ENCODE measurements at regions not wholly inside any gene's neighbourhood (a gene's known extent, or its start where the extent isn't known, plus 50 kb on each side); places are given as distances from the start of the nearest gene placed in this dataset.

- Histone ChIP-seq H3K4me3 (ENCODE audit: low read depth in 1 of 5, low read length in 5 of 5) (no peak overlapping the region), H3K9ac (ENCODE audit: low read length in 5 of 5) (no peak overlapping the region), H3K27me3 (ENCODE audit: control insufficient read depth in 5 of 5, insufficient read depth in 4 of 5, low read length in 5 of 5) (peaks cover 0 to 5% (median 0%) of the 10 kb centered on the region in 5 donors)
These were observed 132.4 kb upstream of the RAB6C start for GRCh38 chr2:129847043-129847442.

GRCh38 chr2:129849559-129850160, 129.8 kb upstream of the RAB6C start:
- Histone ChIP-seq H3K36me3 (ENCODE audit: control insufficient read depth in 5 of 5, insufficient read depth in 5 of 5, low read length in 5 of 5) (no peaks in the 10 kb centered on the region), H3K9ac (ENCODE audit: low read length in 5 of 5) (peak overlapping the region in 1 of 5 donors; percentile 11), H3K27me3 (ENCODE audit: control insufficient read depth in 5 of 5, insufficient read depth in 4 of 5, low read length in 5 of 5) (peaks cover 0 to 5% (median 0%) of the 10 kb centered on the region in 5 donors), H3K4me1 (ENCODE audit: control insufficient read depth in 5 of 5, insufficient read depth in 5 of 5, low read length in 5 of 5) (no peaks in the 10 kb centered on the region), H3K27ac (ENCODE audit: low read depth, low read length) (no peak overlapping the region), H3K9me3 (ENCODE audit: control insufficient read depth in 5 of 5, low read length in 5 of 5) (no peaks in the 10 kb centered on the region), H3K4me3 (ENCODE audit: low read depth in 1 of 5, low read length in 5 of 5) (no peak overlapping the region)

More at GRCh38 chr2:129847043-129847442, 132.4 kb upstream of the RAB6C start:
- Histone ChIP-seq H3K9me3 (ENCODE audit: control insufficient read depth in 5 of 5, low read length in 5 of 5) (no peaks in the 10 kb centered on the region), H3K36me3 (ENCODE audit: control insufficient read depth in 5 of 5, insufficient read depth in 5 of 5, low read length in 5 of 5) (no peaks in the 10 kb centered on the region), H3K27ac (ENCODE audit: low read depth, low read length) (no peak overlapping the region), H3K4me1 (ENCODE audit: control insufficient read depth in 5 of 5, insufficient read depth in 5 of 5, low read length in 5 of 5) (no peaks in the 10 kb centered on the region)

DNA sequence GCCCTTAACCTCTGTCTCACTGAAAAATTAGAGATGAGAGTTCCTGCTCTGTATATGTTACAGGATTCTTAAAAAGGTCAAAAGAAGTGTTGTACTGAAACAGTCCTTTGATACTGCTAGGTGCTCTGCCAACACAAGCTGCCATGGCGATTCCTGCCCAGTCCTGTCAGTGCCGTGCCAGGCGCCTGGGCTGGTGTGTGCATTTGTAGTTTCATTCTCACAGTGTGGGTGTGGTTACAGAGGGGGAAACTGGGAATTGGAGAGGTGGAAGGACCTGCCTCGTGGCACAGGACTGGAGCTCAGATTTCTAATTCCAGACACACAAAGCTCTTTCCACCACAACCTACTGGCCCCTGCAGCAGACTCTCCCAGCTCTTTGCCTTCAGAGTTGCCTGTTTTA, 122.3 kb upstream of the RAB6C start:
- H3K9me3 ChIP-seq (ENCODE audit: control insufficient read depth in 5 of 5, low read length in 5 of 5), result no peaks in the 10 kb centered on the region
- no peak overlapping the region for H3K9ac ChIP-seq (ENCODE audit: low read length in 5 of 5)

GRCh38 chr2:129859175-129859574, 120.3 kb upstream of the RAB6C start:
- Histone ChIP-seq H3K4me3 (ENCODE audit: low read depth in 1 of 5, low read length in 5 of 5) (no peak overlapping the region), H3K27ac (ENCODE audit: low read depth, low read length) (no peak overlapping the region), H3K36me3 (ENCODE audit: control insufficient read depth in 5 of 5, insufficient read depth in 5 of 5, low read length in 5 of 5) (no peaks in the 10 kb centered on the region), H3K27me3 (ENCODE audit: control insufficient read depth in 5 of 5, insufficient read depth in 4 of 5, low read length in 5 of 5) (peaks cover 0 to 9% (median 5%) of the 10 kb centered on the region in 5 donors), H3K4me1 (ENCODE audit: control insufficient read depth in 5 of 5, insufficient read depth in 5 of 5, low read length in 5 of 5) (no peaks in the 10 kb centered on the region), H3K9ac (ENCODE audit: low read length in 5 of 5) (no peak overlapping the region), H3K9me3 (ENCODE audit: control insufficient read depth in 5 of 5, low read length in 5 of 5) (no peaks in the 10 kb centered on the region)

More for the DNA sequence above, 122.3 kb upstream of the RAB6C start:
- Histone ChIP-seq H3K4me1 (ENCODE audit: control insufficient read depth in 5 of 5, insufficient read depth in 5 of 5, low read length in 5 of 5) (no peaks in the 10 kb centered on the region), H3K27ac (ENCODE audit: low read depth, low read length) (no peak overlapping the region), H3K36me3 (ENCODE audit: control insufficient read depth in 5 of 5, insufficient read depth in 5 of 5, low read length in 5 of 5) (no peaks in the 10 kb centered on the region), H3K4me3 (ENCODE audit: low read depth in 1 of 5, low read length in 5 of 5) (no peak overlapping the region), H3K27me3 (ENCODE audit: control insufficient read depth in 5 of 5, insufficient read depth in 4 of 5, low read length in 5 of 5) (peaks cover 0 to 9% (median 5%) of the 10 kb centered on the region in 5 donors)

DNA sequence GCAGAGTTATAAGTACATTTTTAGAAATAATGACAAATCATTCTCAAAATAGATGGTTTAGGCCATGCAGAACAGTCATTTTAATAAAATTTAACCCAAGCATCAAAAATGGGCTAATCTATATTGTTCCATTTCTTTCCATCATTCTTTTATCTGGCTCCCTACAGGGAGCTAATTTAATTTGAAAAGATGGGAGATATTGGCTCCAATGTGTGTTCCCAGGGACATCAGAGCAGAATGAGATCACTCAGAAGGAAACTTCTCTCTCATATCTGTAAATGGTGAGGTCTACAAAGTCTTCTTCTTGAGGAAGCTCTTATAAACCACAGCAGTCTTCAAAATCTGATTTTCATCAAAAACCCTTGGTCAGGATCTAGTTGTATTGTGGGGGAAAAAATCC, 119.4 kb upstream of the RAB6C start:
- Histone ChIP-seq H3K36me3 (ENCODE audit: control insufficient read depth in 5 of 5, insufficient read depth in 5 of 5, low read length in 5 of 5) (no peaks in the 10 kb centered on the region), H3K27ac (ENCODE audit: low read depth, low read length) (no peak overlapping the region), H3K4me1 (ENCODE audit: control insufficient read depth in 5 of 5, insufficient read depth in 5 of 5, low read length in 5 of 5) (no peaks in the 10 kb centered on the region), H3K9ac (ENCODE audit: low read length in 5 of 5) (no peak overlapping the region), H3K27me3 (ENCODE audit: control insufficient read depth in 5 of 5, insufficient read depth in 4 of 5, low read length in 5 of 5) (peaks cover 0 to 9% (median 5%) of the 10 kb centered on the region in 5 donors), H3K4me3 (ENCODE audit: low read depth in 1 of 5, low read length in 5 of 5) (no peak overlapping the region), H3K9me3 (ENCODE audit: control insufficient read depth in 5 of 5, low read length in 5 of 5) (no peaks in the 10 kb centered on the region)

DNA sequence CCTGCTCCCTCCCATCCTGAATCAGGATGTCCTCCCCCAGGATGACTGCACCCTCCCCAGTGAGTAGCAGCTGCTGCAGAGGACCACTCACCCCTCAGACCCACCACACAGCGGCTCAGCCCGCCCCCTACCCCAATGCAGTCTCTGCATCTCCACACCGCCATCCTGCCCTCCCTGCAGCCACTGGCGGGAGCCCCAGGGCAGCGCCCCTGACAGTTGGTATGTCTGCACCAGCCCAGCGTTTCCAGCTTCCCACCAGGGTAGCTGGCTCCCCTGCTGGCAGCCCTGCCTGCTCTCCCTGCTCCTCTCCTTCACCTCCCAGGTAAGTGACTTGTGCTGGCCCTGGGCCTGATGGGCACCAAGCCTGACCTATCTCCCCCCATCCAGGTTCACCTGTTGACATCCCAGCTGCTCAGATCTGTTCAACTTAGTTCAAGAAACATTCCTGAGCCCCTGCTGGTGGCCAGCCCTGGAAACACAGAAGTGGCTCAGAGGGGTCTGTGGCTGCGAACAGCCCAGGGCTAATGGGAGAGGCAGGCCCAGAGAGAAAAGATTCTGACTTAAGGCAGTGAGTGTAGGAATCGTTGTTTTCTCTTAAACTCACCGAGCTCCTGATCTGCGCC, 117.7 kb upstream of the RAB6C start:
- H3K36me3 ChIP-seq (ENCODE audit: control insufficient read depth in 5 of 5, insufficient read depth in 5 of 5, low read length in 5 of 5), result no peaks in the 10 kb centered on the region
- H3K27ac ChIP-seq (ENCODE audit: low read depth, low read length), result no peak overlapping the region
- no peaks in the 10 kb centered on the region for H3K4me1 ChIP-seq (ENCODE audit: control insufficient read depth in 5 of 5, insufficient read depth in 5 of 5, low read length in 5 of 5)
- no peak overlapping the region for H3K4me3 ChIP-seq (ENCODE audit: low read depth in 1 of 5, low read length in 5 of 5)
- H3K27me3 ChIP-seq (ENCODE audit: control insufficient read depth in 5 of 5, insufficient read depth in 4 of 5, low read length in 5 of 5), result peaks cover 0 to 9% (median 5%) of the 10 kb centered on the region in 5 donors
- no peaks in the 10 kb centered on the region for H3K9me3 ChIP-seq (ENCODE audit: control insufficient read depth in 5 of 5, low read length in 5 of 5)
- no peak overlapping the region for H3K9ac ChIP-seq (ENCODE audit: low read length in 5 of 5)

DNA sequence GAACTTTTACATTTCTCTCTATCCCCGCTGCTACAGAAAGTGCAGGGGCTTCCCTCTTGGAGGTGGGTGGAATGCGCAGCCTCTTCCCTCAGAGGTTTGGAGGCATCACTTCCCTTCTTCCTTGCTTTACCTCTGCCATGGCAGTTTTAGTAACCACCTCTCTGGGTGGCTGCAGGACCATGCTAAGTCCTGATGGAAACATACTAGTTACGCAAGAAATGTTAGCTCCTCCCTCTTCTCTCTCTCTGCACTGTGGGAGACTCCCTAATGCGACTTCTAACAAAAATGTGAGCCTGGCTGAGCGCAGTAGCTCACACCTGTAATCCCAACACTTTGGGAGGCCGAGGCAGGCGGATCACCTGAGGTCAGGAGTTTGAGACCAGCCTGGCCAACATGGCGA, 116.8 kb upstream of the RAB6C start:
- Histone ChIP-seq H3K36me3 (ENCODE audit: control insufficient read depth in 5 of 5, insufficient read depth in 5 of 5, low read length in 5 of 5) (no peaks in the 10 kb centered on the region), H3K4me1 (ENCODE audit: control insufficient read depth in 5 of 5, insufficient read depth in 5 of 5, low read length in 5 of 5) (no peaks in the 10 kb centered on the region), H3K4me3 (ENCODE audit: low read depth in 1 of 5, low read length in 5 of 5) (no peak overlapping the region), H3K9me3 (ENCODE audit: control insufficient read depth in 5 of 5, low read length in 5 of 5) (no peaks in the 10 kb centered on the region), H3K27me3 (ENCODE audit: control insufficient read depth in 5 of 5, insufficient read depth in 4 of 5, low read length in 5 of 5) (peaks cover 0 to 9% (median 5%) of the 10 kb centered on the region in 5 donors), H3K9ac (ENCODE audit: low read length in 5 of 5) (no peak overlapping the region), H3K27ac (ENCODE audit: low read depth, low read length) (no peak overlapping the region)

DNA sequence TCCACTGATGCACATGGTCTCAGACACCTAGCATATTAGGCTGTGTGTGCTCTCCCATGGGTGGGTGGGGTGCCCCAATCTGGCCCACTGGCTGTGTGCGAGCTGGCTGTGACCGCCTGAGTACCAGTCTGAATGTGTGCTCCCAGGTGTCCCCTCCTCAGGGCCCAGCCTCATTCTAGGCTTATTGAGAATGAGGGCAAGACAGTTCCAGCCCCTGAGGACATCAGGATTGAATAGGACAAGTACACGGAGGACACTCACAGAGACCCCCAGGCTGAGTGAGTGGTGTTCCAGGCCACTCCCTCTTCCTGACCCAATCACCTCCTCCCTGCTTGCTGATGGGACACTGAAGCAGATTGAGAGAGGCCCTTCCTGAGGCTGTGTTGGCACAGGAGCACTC, 116.1 kb upstream of the RAB6C start:
- no peak overlapping the region for H3K9ac ChIP-seq (ENCODE audit: low read length in 5 of 5)
- H3K4me3 ChIP-seq (ENCODE audit: low read depth in 1 of 5, low read length in 5 of 5), result no peak overlapping the region
- H3K4me1 ChIP-seq (ENCODE audit: control insufficient read depth in 5 of 5, insufficient read depth in 5 of 5, low read length in 5 of 5), result no peaks in the 10 kb centered on the region
- no peaks in the 10 kb centered on the region for H3K36me3 ChIP-seq (ENCODE audit: control insufficient read depth in 5 of 5, insufficient read depth in 5 of 5, low read length in 5 of 5)
- H3K9me3 ChIP-seq (ENCODE audit: control insufficient read depth in 5 of 5, low read length in 5 of 5), result no peaks in the 10 kb centered on the region
- peaks cover 0 to 8% (median 2%) of the 10 kb centered on the region in 5 donors for H3K27me3 ChIP-seq (ENCODE audit: control insufficient read depth in 5 of 5, insufficient read depth in 4 of 5, low read length in 5 of 5)
- no peak overlapping the region for H3K27ac ChIP-seq (ENCODE audit: low read depth, low read length)

GRCh38 chr2:129864719-129865118, 114.7 kb upstream of the RAB6C start:
- Histone ChIP-seq H3K4me1 (ENCODE audit: control insufficient read depth in 5 of 5, insufficient read depth in 5 of 5, low read length in 5 of 5) (no peaks in the 10 kb centered on the region), H3K9ac (ENCODE audit: low read length in 5 of 5) (no peak overlapping the region), H3K9me3 (ENCODE audit: control insufficient read depth in 5 of 5, low read length in 5 of 5) (no peaks in the 10 kb centered on the region), H3K27ac (ENCODE audit: low read depth, low read length) (no peak overlapping the region), H3K36me3 (ENCODE audit: control insufficient read depth in 5 of 5, insufficient read depth in 5 of 5, low read length in 5 of 5) (no peaks in the 10 kb centered on the region), H3K4me3 (ENCODE audit: low read depth in 1 of 5, low read length in 5 of 5) (no peak overlapping the region), H3K27me3 (ENCODE audit: control insufficient read depth in 5 of 5, insufficient read depth in 4 of 5, low read length in 5 of 5) (peaks cover 0 to 3% (median 0%) of the 10 kb centered on the region in 5 donors)

DNA sequence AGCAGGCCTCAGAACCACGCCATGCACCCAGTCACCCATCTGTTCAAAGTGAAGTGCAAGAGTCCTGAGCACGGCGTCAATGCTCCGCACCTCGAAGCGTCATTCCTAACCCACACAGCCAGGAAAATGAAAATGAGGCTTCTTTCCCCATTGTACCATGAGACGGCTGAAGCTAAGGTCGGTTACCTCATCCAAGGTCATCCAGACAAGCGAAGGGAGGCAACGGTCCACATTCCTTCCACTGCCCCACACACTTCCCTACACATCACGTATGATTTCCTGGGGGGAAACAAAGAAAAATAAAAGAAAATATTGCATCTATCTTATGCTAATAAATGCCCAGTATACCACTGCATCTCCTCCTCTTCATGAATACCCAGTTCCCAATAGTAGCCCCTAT, 113.5 kb upstream of the RAB6C start:
- Histone ChIP-seq H3K9me3 (ENCODE audit: control insufficient read depth in 5 of 5, low read length in 5 of 5) (no peaks in the 10 kb centered on the region), H3K27ac (ENCODE audit: low read depth, low read length) (no peak overlapping the region), H3K27me3 (ENCODE audit: control insufficient read depth in 5 of 5, insufficient read depth in 4 of 5, low read length in 5 of 5) (peaks cover 0 to 3% (median 0%) of the 10 kb centered on the region in 5 donors), H3K36me3 (ENCODE audit: control insufficient read depth in 5 of 5, insufficient read depth in 5 of 5, low read length in 5 of 5) (no peaks in the 10 kb centered on the region), H3K4me3 (ENCODE audit: low read depth in 1 of 5, low read length in 5 of 5) (no peak overlapping the region), H3K4me1 (ENCODE audit: control insufficient read depth in 5 of 5, insufficient read depth in 5 of 5, low read length in 5 of 5) (no peaks in the 10 kb centered on the region), H3K9ac (ENCODE audit: low read length in 5 of 5) (no peak overlapping the region)
